C4-2B (cell line): ENCODE measurements at regions not wholly inside any gene's neighbourhood (a gene's known extent, or its start where the extent isn't known, plus 50 kb on each side); places are given as distances from the start of the nearest gene placed in this dataset.

ENCODE experiments used
- H3K27ac ChIP-seq: fragments of 450-650 bp; 2 replicates; pipeline ENCODE4 v1.5.1; 2017
- CTCF ChIP-seq: fragments of 450-650 bp; conservative IDR thresholded peaks from 2 replicates; pipeline ENCODE4 v1.5.1; 2017; ENCODE audit warnings: mild to moderate bottlenecking
- ZFX ChIP-seq: fragments of 450-650 bp; IDR thresholded peaks from 2 replicates; pipeline ENCODE4 v1.6.1; 2017

GRCh38 chr4:166657261-166657660 is 577.0 kb downstream of the SPOCK3 start:
- no peak overlapping the region for H3K27ac ChIP-seq
- no peak for TF ChIP-seq CTCF

DNA sequence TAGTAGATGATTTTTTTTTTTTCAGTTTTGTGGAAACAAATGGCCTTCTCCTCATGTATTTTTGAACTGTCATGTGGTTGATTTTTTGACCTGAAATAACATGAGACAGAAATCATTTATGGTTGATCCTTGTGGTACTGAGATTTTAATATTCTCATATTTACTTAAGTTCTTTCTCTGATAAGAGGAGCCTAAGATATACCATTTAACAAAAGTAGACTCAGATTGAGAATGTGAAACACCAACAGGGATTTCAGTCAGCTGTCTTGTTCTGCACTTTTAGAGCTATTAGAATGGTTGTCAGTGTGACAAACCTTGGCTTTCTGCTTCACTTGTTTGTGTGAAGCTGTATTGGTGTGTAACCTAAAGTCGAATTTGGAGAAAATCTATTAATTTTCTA is 575.7 kb downstream of the SPOCK3 start:
- TF ChIP-seq CTCF (no peak), ZFX (no peak)
- H3K27ac ChIP-seq = no peak overlapping the region

GRCh38 chr4:166662266-166662843 is 571.9 kb downstream of the SPOCK3 start:
- no peak for TF ChIP-seq CTCF
- no peak for TF ChIP-seq ZFX
- no peak overlapping the region for H3K27ac ChIP-seq

DNA sequence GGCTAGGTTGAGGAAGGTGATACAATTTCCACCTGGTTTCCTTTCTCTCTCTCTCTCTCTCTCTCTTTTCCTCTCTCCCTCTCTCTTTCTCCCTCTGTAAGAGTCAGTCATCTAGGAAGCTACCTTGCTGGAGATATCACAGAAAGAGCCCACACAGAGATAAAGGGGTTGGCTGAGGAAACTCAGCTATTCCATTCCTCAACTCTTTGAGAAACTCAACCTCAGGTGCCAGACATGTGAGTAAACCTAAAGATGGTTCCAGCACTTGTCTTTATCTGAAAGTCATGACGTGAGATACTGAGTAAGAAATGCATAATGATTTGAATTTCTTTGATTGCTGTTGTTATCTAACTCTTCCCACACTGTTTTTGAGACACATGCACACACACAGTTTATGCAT is 564.0 kb downstream of the SPOCK3 start:
- no peak overlapping the region for H3K27ac ChIP-seq
- TF ChIP-seq ZFX = no peak
- no peak for TF ChIP-seq CTCF

DNA sequence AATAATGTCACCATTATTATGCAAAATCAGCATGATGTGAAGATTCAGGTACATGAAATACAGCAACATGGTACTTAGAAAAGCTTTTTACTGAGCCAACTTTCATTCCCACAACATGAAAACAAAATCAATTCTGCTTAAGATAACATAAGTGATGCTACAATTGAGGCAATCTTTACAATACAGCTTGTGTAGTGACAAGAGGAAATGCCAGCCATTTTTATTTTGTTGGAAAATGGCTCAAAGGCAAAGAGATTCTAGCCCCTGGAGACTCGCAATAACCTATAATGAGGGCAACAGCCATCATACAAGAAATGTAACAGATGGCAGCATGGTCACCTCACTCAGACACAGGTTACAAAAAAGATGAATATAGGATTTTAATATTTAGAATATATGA is 560.4 kb downstream of the SPOCK3 start:
- TF ChIP-seq CTCF = no peak
- TF ChIP-seq ZFX = no peak
- H3K27ac ChIP-seq = no peak overlapping the region

DNA sequence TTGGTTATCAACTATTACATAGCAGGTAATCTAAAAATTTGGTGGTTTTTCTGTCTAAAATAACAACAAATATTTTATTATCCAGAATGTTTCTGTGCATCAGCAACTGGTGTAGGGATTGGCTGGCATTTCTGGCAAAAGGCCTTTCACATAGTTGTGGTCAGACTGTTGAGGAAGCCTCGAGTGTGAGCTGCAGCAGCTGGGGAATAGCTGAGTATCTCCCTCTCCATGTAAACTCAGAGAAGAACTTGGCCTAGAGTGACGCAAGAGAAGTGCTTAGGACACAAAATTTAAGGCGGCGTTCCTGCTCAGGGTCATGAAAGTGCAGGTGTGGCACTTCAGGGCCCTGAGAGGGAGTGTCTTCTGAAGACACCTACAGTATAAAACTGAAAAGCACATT is 558.9 kb downstream of the SPOCK3 start:
- no peak for TF ChIP-seq CTCF
- TF ChIP-seq ZFX = no peak
- H3K27ac ChIP-seq = no peak overlapping the region

- TF ChIP-seq ZFX (no peak), CTCF (no peak)
- no peak overlapping the region for H3K27ac ChIP-seq
Observed at GRCh38 chr4:166680796-166681195, 553.5 kb downstream of the SPOCK3 start.
